ENCODE measurements at regions not wholly inside any gene's neighbourhood (a gene's known extent, or its start where the extent isn't known, plus 50 kb on each side); places are given as distances from the start of the nearest gene placed in this dataset.

DNA sequence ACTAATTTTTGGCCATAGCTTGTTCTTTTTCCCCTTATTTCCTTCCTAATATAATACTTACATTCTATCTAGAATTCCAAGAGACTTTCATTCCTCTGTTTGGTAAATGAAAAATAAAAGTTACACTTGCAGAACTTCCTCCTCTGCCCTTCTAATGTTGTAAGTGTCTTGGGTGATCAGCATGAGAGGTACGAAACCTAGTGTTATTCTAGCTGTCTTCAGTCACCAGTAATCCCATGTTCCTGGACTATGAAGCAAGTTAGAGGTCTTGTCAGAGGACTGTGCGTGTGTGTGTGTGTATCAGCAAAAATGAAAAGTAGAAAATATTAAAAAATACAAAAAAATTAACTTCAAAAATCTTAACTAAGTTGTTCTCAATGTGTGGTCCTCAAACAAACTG lies 307.0 kb downstream of the SPRY2 start:
- DNase-seq (ENCODE audit: low spot score): no peak

DNA sequence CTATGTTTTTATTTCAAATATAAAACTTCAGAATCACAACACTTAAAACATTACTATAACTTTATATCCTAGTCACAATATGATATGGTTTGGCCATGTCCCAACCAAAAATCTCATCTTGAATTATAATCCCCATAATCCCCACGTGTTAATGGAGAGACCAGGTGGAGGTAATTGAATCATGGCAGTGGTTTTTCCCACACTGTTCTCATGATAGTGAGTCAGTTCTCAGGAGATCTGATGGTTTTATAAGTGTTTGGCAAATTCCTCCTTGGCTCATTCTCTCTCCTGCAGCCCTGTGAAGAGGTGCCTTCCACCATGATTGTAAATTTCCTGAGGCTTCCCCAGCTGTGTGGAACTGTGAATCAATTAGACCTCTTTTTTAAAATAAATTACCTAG lies 307.6 kb downstream of the SPRY2 start:
- no peak for DNase-seq (ENCODE audit: low spot score)

DNA sequence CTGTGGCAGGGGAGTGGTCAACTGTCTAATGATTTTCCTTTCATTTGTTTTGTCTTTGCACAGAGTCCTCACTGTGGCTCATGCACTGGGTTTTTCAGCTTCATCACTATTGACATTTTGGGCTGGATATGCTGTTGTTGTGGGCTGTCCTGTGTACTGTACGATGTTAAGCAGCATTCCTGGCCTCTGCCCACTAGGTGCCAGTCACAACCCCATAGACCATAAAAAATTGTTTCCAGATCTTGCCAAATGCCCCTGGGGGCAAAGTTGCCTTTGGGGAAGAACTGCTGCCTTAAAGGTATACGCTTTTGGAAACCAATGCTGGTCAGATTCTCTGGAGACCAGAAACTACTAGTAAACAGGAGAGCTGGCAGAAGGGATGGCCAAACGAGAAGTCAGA lies 310.4 kb downstream of the SPRY2 start:
- no peak for DNase-seq (ENCODE audit: low spot score)

DNA sequence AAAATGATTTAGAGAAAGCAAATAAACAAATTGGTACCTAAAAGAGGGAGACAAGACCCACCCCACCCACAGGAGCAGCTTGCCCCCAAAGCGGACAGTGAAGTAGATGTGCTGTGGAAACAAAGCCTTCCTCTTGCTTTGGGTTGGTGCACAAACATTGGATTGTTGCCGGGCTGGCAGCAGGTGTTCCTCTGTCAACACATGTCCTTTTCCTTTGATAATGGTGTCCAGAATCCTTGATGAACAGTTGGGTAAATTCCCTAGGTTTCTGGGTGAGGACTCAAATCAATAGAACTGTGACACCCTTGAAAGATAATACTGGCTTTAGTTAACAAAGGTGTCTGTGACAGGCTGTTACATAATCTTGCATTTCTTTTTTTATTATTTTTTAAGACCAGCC lies 311.8 kb downstream of the SPRY2 start:
- no peak for DNase-seq (ENCODE audit: low spot score)

DNA sequence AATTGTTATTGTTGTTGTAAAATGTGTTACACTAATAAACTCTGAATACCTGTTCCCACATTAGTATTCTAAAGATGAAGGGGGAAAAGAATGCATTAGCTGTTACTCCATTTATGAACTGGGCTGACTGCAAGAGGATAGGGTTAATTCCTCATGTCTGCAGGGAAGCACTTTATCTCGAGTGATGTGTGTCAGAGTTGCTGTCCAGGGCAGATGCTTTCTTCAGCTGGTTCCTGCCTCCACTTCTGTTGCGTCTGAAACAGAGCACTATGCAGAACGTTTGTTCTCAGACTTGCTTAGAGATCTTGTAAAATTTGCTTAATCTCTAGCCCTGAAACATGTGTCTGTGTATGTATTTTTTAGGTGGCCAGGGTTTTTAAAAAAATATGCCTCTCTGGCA lies 318.8 kb downstream of the SPRY2 start:
- DNase-seq (ENCODE audit: low spot score): no peak

DNA sequence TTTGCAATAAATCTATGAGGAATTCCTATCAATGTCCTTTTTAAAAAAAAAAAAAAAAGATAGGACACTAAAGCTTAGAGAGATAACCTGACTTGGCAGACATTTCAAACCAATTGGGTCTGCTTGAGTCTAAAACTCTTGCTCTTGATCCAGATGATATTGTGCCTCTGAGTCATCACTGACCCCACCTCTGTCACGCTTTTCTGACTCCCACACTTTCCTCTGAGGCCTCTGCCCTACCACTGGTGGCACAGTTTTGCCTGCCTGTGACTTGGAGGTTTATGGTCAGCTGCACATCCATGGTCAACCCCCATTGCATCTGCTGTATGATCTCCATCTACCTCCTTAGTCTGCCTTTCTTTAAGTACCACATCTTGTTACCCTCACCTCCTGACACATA lies 328.7 kb downstream of the SPRY2 start:
- peak; percentile 24 for DNase-seq (ENCODE audit: low spot score)

DNA sequence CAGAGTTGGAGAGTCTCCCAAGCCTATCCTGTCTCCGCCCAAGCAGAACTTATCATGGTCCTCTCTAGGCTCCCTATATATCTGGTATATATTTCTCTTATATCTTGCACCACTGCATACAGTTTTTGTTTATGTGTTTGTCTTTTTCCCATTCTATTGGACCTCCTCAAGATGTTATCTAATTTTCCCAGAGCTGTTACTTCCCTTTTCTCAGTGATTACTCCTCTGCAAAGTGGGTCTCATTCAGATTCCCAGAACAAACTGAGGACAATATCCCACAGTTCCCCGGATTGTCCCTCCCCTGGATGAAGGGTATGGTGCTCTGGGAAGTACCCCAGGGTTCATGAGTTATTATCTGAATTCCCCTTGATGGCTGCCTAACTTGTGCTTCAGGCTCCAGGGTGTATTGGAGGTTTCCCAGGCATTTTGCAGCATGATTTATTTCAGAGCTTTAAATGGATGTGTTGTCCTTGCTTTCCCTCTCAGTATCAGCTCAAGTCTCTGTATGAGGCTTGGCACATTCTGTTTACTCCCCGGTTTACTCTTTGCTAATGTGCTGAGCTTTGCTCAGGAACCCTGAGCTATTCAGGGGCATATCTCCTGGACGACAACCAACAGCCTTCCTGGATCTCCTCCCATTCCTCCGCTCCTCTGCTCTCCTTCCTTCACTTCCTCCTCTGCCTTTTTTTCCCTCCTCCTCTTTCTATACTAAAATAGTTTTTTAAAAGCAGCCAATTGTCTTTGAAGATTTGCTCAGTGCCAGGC lies 329.3 kb downstream of the SPRY2 start:
- no peak for DNase-seq (ENCODE audit: low spot score)

DNA sequence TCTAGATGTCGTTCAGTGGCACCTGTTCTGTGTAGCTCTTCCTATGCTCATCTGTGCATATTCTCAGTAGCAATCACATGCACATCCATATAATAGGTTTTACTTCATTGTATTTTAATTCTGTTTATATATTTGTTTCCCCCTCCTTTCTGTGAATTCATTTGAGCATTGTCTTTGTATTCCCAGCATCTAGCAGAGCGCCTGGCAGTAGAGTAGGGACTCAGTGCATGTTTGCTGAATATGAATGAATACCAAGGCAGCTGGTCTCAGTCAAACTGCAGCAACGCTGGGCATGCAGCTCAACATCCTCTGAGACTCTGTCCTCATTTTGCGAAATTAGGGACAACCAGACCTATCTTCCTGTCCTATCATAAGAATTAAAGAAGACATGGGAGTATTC lies 330.1 kb downstream of the SPRY2 start:
- no peak for DNase-seq (ENCODE audit: low spot score)

DNA sequence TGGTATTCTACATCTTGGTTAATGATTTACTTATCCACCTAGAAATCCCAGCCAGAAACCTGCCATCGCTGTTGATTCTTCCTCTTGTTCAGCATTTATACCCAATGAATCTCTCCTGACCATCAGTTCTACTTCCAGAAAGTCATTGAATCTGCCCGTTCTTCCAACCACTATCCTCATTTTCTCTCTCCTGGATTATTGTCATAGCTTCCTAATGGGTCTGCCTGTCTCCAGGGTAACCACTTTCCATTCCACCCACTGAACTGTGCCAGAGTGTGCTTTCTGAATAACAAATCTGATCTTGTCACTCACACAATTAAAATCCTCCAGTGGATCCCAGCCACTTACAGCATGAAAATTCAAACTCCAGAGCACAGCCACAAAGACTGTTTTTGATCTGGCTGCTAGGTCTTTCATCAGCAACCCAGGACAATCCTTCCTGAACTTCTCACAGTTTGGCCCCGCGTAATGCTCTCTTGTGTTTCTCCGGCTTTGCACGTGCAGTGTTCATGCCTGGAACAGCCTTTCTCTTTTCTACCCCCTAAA lies 330.6 kb downstream of the SPRY2 start:
- DNase-seq (ENCODE audit: low spot score): no peak

DNA sequence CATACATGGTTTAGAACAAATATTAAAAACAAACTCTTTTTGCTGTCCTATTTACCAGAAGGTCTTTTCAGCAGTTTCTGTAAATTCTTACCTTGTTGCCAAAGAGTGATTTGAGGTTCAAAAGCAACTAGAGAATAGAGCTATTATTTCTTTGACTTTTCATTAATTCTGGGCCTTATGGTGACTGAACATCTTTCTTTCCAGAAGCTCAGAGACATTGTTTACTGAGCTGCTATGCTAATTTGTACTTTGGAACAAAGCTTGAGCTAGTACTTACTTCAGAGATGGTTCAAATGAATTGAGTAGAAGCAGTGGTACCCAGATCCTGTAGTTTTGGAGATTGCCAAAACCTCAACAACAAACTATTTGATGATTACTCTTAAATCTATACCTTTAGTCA lies 331.2 kb downstream of the SPRY2 start:
- no peak for DNase-seq (ENCODE audit: low spot score)

DNA sequence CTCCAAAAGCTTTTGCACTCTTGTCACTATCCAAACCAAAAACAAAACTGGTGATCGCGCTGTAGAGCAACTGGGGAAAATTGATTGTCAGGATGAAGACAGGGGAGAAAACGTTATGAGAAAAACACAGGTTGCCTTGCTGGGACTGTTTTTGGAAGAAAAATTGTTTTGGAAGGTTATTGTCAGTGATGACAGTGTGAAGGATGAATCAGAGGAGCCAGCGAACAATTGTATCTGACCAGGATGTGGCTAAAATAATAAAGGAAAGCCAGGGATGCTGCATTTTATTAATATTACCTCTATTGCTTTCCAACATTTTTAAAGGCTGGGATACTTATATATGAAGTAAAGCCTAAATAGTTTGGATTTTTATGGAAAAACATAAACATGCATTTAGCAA lies 334.0 kb downstream of the SPRY2 start:
- DNase-seq (ENCODE audit: low spot score): no peak

DNA sequence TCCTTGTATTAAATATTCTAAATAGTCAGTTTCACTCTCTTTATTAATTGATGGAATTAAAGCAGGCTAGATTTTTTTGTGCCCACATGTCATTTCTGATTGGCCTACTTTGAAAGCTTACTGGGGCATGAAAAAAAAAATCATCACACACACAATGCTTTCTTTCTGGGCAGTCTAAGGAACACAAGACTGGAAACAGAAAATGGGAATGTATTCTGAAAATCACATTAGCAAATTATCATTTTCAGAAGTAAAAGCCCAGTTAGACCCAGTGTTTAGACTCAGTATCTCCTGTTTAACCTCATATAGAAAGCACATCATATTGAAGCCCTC lies 339.4 kb downstream of the SPRY2 start:
- no peak for DNase-seq (ENCODE audit: low spot score)

DNA sequence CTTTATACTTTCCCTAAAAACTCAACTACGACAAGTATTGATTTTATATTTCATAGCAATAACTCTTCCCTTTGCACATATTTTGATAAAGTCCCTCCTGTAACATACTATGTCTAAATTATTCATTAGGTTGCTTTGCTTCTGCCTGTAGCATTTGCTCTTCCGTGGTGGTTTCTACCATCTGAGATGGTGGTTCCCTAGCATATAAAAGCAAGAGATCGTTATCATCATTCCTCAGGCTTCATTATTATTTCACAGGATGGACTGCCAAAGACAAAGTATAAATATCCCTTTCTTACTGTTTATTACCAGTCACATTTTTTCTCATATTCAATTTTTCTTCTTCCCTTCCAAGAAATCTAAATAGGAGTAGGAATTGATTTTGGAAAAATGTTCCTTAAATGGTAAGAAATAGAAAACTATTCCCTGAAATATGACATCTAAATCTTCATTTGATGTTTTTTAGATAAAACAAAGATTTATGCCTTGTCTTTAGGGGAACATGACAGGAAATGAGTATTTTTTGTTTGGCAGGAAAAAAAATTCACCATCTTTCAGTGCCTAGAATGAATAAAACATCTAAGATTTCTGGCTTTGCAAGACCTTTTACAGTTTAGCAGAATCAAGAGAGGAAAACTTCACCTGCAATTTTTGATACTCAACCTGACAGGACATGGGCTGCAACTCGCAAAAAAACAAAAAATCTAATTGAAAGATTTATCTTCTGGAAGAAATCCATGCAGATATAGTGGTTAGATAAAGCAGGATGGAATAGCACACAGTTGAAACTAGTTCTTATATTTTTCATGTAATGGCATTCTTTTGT lies 340.0 kb downstream of the SPRY2 start:
- no peak for DNase-seq (ENCODE audit: low spot score)

DNA sequence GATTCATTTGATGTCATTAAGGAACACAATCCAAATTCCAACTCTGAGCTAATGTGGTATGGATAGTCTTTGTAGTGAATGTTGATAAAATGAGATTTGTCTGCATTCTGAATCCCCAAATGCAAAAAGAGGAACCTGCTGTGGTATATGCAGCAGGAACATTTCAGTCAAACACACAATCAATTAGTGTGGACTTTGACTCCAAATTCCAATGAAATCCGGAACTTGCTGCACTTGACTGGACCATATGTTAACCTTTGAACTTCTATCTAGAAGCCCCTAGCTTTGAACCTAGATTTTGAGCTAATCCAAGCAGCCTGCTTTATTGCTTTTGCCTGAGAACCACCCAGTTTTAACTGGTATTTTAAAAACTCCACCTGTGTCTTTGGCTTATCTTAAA lies 341.3 kb downstream of the SPRY2 start:
- DNase-seq (ENCODE audit: low spot score): no peak

DNA sequence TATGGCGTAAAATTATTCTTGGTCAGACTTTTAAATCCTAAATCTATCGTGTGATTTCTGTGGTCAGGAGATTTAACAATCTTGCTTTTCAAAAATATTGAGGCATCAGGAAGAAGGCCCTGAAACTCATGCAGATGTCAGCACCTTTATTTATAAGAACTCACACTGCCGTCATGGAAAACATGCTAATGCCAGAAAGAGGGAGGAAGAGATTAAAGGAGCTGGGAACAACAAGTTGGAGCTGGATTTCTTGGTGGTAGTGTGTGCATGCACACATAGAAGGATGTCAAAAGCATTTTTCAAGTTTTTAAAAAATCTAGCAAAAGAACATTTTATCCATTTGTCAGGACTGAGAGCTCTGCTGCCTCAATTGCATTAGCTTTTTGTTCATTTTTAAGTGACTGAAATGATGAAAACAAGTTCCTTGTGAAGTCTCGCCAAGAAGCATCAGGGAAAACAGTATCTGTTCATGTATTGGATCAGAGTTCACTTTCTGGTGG lies 342.5 kb downstream of the SPRY2 start:
- no peak for DNase-seq (ENCODE audit: low spot score)

DNA sequence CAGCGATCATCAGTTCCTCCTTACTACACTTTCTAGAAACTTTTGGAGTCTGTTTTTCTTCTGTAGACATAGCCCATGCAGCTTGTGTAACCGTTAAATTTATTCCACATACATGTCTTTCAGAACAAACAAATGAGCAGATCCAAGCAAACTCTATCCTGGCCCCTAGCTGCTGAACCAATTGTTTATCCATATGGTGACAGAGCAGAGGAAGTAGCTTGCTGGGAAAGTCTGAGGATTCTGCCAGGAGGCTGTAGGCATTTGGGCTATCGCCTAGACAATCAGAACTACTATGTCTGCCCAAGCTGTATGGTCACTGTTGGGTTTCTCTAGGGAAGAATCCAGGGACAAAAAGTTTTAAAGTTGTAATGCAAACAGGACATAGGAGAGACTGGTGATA lies 343.7 kb downstream of the SPRY2 start:
- DNase-seq (ENCODE audit: low spot score): no peak

DNA sequence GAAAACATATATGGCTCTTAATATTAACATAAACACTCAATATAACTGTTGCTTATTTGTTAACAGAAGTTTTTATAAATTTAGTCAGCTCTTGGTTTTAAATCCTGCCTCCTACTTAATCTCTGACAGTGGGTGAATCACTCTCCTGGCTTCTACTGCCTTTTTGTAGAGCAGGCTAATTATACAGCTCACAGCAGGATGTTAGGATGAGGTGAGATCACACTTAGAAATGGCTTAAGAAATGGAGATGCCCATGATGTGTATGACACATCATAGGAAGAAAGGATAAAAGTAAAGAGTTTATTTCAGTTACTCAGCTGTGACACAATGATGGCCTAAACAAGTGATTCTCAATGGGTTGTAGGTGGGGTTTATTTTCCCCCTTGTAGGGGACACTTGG lies 345.6 kb downstream of the SPRY2 start:
- DNase-seq (ENCODE audit: low spot score): peak; percentile 67

DNA sequence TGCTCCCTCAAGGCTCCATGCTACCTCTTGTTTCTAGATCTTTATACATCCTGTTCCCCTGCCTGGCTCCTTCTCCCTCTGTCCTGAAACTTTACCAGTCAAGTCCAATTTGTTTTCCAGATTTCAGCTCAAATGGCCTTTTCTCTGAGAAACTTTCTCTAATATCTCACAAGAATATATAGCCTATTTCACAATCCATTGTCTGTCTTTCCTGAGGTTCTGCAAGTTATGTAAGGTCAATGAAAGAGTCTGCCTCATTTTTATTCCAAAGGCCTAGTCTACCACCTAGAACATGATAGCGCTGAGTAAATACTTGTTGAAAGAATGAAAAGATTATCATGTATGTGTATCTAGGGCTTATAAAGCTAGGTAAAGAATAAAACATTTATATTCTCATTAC lies 348.8 kb downstream of the SPRY2 start:
- no peak for DNase-seq (ENCODE audit: low spot score)

DNA sequence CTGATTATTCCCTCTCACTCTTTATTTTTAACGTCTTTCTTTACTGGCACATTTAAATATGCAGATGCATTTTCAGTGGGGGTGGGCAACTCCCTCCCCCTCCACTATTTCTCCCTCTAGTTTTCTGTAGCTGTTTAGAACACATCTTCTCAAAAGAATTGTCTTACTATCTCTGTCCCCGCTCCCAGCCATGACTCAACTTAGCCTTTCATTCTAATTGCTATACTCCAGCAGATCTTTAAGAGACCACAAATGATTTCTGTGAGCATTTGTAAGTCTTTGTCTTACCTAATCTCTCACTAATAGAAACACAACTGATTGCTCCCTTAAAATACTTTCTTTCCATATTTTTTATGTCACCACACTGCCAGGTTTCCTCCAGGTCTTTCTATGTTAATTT lies 350.9 kb downstream of the SPRY2 start:
- no peak for DNase-seq (ENCODE audit: low spot score)

DNA sequence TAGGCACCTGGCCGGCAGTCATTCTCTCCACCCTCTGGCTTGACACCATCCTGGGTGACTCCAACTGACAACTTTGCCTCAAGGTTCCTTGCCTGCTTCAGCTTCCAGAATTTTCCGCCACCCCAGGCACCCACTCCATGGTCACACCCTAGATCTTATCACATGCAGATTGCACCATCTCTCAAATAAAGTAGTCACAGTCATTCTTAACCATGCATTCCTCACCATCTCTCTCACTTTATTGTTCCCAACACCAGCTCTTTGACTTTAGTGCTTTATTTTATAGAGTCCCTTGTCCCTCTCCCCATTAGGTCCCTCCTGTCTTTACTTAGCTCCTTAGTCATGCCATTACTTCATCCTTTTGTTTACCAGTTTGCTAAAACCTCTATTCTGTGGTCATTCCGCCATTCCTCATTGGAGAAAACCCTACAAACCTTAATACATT lies 351.7 kb downstream of the SPRY2 start:
- DNase-seq (ENCODE audit: low spot score): peak; percentile 20

DNA sequence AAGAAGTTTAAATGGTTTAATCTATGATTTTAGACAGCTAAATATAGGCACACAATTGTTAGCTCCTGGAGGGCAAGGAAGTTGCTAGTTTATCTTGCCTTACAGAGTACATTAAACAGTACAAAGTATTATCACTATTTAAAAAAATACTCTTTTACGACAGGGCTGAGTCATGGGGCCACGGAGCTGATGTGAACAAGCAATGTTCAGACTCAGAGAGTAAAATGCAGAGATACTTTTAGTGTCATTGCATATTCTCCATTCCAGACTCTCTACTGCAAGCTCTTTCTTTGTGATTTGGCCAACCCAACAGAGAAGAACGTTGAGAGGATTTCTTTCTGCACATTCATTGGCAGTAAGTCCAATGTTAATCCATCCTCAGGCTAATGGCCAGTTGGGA lies 352.4 kb downstream of the SPRY2 start:
- DNase-seq (ENCODE audit: low spot score): peak; percentile 68

DNA sequence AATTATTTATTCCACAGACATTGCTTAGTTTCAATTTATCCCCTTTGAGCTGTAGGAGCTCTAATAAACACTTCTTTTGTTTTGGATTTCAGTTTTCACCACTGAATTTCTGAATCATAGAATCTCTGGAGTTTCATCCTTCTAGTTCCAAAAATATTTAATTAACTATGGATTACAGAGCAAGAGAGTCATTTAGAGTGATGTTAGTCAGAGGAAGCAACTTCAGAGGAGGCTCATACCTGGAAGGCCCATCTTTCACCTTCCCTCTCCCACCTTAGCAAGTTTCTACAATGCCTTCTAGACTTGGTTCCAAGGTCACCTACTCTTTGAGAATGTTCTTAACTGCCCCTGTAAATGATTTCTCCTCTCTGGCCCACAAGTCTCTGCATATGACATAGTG lies 353.2 kb downstream of the SPRY2 start:
- DNase-seq (ENCODE audit: low spot score): no peak

DNA sequence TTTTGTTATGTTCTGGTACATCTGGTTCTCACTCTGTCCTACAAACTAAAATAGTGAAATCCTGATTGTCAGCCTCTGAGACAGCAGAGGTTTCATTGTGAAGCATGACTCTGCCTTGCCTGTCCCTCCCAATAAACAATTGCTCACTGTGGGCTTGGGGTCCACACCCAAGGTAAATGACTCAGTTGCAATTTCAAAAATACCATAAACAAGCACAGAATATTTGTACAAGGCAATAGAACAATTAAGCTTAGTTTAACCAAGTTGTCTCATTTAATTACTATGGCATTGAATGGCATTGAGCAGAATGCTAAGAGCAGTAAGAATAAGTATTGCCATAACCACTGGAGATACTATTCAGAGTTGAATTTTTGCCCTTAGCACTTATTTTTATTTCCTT lies 353.6 kb downstream of the SPRY2 start:
- peak; percentile 35 for DNase-seq (ENCODE audit: low spot score)
